ENCODE measurements at regions not wholly inside any gene's neighbourhood (a gene's known extent, or its start where the extent isn't known, plus 50 kb on each side); places are given as distances from the start of the nearest gene placed in this dataset.

DNA sequence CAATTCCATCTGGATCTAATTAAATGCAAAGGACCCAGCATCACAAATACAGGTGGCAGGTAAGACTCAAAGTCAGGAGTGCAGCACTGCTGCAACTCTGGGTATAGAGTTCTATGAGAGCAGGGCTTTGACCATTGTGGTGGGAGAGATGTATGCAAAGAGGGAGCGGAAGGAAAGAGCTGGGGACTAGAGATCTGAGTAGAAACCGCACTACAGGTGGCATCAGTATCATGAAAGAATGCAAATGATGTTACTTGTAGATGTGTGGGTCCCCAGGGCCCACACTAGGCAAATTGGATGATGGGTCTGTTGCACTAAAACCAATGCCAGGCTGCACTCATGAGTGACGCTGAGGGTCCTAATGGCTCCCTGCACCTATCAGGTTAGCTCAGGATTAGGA is 287.1 kb upstream of the ASIC2 start:
- H3K27ac ChIP-seq (ENCODE audit: low read depth in 1 of 2, low read length in 2 of 2): no peak overlapping the region
- no peak for DNase-seq (ENCODE audit: low spot score)
- H3K36me3 ChIP-seq (ENCODE audit: control insufficient read depth in 4 of 4, insufficient read depth in 3 of 4, low read depth in 1 of 4, low read length in 3 of 4): no peaks in the 10 kb centered on the region
- peaks cover 0 to 7% (median 1%) of the 10 kb centered on the region in 4 donors for H3K27me3 ChIP-seq (ENCODE audit: control insufficient read depth in 4 of 4, insufficient read depth in 4 of 4, low read length in 3 of 4)
- no peaks in the 10 kb centered on the region for H3K4me1 ChIP-seq (ENCODE audit: control insufficient read depth in 4 of 4, insufficient read depth in 4 of 4, low read length in 3 of 4)
- no peak overlapping the region for H3K4me3 ChIP-seq (ENCODE audit: low read depth in 1 of 3, low read length in 3 of 3)
- no peaks in the 10 kb centered on the region for H3K9me3 ChIP-seq (ENCODE audit: control insufficient read depth in 4 of 4, low read length in 3 of 4)
- H3K9ac ChIP-seq (ENCODE audit: low read depth in 1 of 2, low read length in 2 of 2): no peak overlapping the region
- 89% methylated on average over 3 of the region's 3 CpGs for WGBS
- TF ChIP-seq FOXA2 (IDR thresholded peaks at IDR 0.05) (no peak), GABPA (IDR thresholded peaks at IDR 0.05 in 1 of 2, conservative IDR thresholded peaks at IDR 0.05 in 1 of 2) (no peak), TAF1 (conservative IDR thresholded peaks at IDR 0.05) (no peak), MAX (IDR thresholded peaks at IDR 0.05) (no peak), HNF4G (IDR thresholded peaks at IDR 0.05) (no peak), NR2F2 (IDR thresholded peaks at IDR 0.05) (no peak), SP1 (IDR thresholded peaks at IDR 0.05) (no peak), REST (IDR thresholded peaks at IDR 0.05) (no peak), EGR1 (IDR thresholded peaks at IDR 0.05; ENCODE audit: low read depth in 2 of 2) (no peak), RAD21 (IDR thresholded peaks at IDR 0.05) (no peak), HNF4A (conservative IDR thresholded peaks at IDR 0.05) (no peak)
- TF ChIP-seq, protein P1, sequence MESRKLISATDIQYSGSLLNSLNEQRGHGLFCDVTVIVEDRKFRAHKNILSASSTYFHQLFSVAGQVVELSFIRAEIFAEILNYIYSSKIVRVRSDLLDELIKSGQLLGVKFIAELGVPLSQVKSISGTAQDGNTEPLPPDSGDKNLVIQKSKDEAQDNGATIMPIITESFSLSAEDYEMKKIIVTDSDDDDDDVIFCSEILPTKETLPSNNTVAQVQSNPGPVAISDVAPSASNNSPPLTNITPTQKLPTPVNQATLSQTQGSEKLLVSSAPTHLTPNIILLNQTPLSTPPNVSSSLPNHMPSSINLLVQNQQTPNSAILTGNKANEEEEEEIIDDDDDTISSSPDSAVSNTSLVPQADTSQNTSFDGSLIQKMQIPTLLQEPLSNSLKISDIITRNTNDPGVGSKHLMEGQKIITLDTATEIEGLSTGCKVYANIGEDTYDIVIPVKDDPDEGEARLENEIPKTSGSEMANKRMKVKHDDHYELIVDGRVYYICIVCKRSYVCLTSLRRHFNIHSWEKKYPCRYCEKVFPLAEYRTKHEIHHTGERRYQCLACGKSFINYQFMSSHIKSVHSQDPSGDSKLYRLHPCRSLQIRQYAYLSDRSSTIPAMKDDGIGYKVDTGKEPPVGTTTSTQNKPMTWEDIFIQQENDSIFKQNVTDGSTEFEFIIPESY (IDR thresholded peaks at IDR 0.05): no peak

- Histone ChIP-seq H3K27ac (ENCODE audit: low read depth in 1 of 2, low read length in 2 of 2) (no peak overlapping the region), H3K9me3 (ENCODE audit: control insufficient read depth in 4 of 4, low read length in 3 of 4) (no peaks in the 10 kb centered on the region), H3K27me3 (ENCODE audit: control insufficient read depth in 4 of 4, insufficient read depth in 4 of 4, low read length in 3 of 4) (peaks cover 0 to 3% (median 1%) of the 10 kb centered on the region in 4 donors), H3K36me3 (ENCODE audit: control insufficient read depth in 4 of 4, insufficient read depth in 3 of 4, low read depth in 1 of 4, low read length in 3 of 4) (no peaks in the 10 kb centered on the region), H3K4me3 (ENCODE audit: low read depth in 1 of 3, low read length in 3 of 3) (no peak overlapping the region), H3K9ac (ENCODE audit: low read depth in 1 of 2, low read length in 2 of 2) (no peak overlapping the region), H3K4me1 (ENCODE audit: control insufficient read depth in 4 of 4, insufficient read depth in 4 of 4, low read length in 3 of 4) (no peaks in the 10 kb centered on the region)
- 53% methylated on average over 2 of the region's 2 CpGs for WGBS
- no peak for TF ChIP-seq ATF3 (IDR thresholded peaks at IDR 0.05)
- TF ChIP-seq FOXA2 (IDR thresholded peaks at IDR 0.05): no peak
- no peak for TF ChIP-seq HNF4A (conservative IDR thresholded peaks at IDR 0.05)
- no peak for TF ChIP-seq EGR1 (IDR thresholded peaks at IDR 0.05; ENCODE audit: low read depth in 2 of 2)
- TF ChIP-seq MAX (IDR thresholded peaks at IDR 0.05): no peak
- TF ChIP-seq RAD21 (IDR thresholded peaks at IDR 0.05): no peak
- no peak for TF ChIP-seq RXRA (IDR thresholded peaks at IDR 0.05)
- no peak for TF ChIP-seq REST (IDR thresholded peaks at IDR 0.05)
- no peak for TF ChIP-seq SP1 (IDR thresholded peaks at IDR 0.05)
- TF ChIP-seq TAF1 (conservative IDR thresholded peaks at IDR 0.05): no peak
- no peak for TF ChIP-seq CTCF (IDR thresholded peaks at IDR 0.05; ENCODE audit: low read depth, low read length, missing input control)
- no peak for DNase-seq (ENCODE audit: low spot score)
Observed at GRCh38 chr17:33582661-33583060, 289.6 kb upstream of the ASIC2 start.

Data from liver (tissue), 8 donors.